Cardiac muscle cell (in vitro differentiated cells and primary cell): ENCODE measurements at regions not wholly inside any gene's neighbourhood (a gene's known extent, or its start where the extent isn't known, plus 50 kb on each side); places are given as distances from the start of the nearest gene placed in this dataset.

Experiments used
- DNase-seq, 2 donors: peaks; one replicate each; pipeline versions ENCODE4 v3.0.0 to v3.0.0-alpha.2; 2010 to 2017; ENCODE audit warnings: low read depth in 1 of 2, low spot score in 1 of 2
- H3K27ac ChIP-seq: fragments of 200-600 bp; sonication (generic); 2 replicates; pipeline ENCODE4 v1.5.1; 2016
- H3K27me3 ChIP-seq: fragments of 200-600 bp; sonication (generic); 2 replicates; pipeline ENCODE4 v1.6.0; 2016; ENCODE audit warnings: control low read depth
- H3K36me3 ChIP-seq: fragments of 200-600 bp; sonication (generic); 2 replicates; pipeline ENCODE4 v1.5.1; 2016; ENCODE audit warnings: control low read depth
- H3K4me1 ChIP-seq: fragments of 200-600 bp; sonication (generic); 2 replicates; pipeline ENCODE4 v1.8.1; 2017; ENCODE audit warnings: low read depth, mild to moderate bottlenecking, mixed run types
- H3K4me3 ChIP-seq: fragments of 200-600 bp; sonication (generic); 2 replicates; pipeline ENCODE4 v1.5.1; 2016; ENCODE audit warnings: mild to moderate bottlenecking
- H3K9me3 ChIP-seq: fragments of 200-600 bp; sonication (generic); 2 replicates; pipeline ENCODE4 v1.5.1; 2017; ENCODE audit warnings: low read depth, mild to moderate bottlenecking, control low read depth
- TF ChIP-seq, protein P1 (sequence below): IDR thresholded peaks from 2 replicates; pipeline ENCODE4 v1.5.1; 2012; ENCODE audit warnings: low read depth, mild to moderate bottlenecking, low read length

GRCh38 chr12:91948504-91948903 is 197.1 kb downstream of the BTG1 start:
- H3K36me3 ChIP-seq: no peaks in the 10 kb centered on the region
- H3K27me3 ChIP-seq: no peaks in the 10 kb centered on the region
- TF ChIP-seq, protein P1, sequence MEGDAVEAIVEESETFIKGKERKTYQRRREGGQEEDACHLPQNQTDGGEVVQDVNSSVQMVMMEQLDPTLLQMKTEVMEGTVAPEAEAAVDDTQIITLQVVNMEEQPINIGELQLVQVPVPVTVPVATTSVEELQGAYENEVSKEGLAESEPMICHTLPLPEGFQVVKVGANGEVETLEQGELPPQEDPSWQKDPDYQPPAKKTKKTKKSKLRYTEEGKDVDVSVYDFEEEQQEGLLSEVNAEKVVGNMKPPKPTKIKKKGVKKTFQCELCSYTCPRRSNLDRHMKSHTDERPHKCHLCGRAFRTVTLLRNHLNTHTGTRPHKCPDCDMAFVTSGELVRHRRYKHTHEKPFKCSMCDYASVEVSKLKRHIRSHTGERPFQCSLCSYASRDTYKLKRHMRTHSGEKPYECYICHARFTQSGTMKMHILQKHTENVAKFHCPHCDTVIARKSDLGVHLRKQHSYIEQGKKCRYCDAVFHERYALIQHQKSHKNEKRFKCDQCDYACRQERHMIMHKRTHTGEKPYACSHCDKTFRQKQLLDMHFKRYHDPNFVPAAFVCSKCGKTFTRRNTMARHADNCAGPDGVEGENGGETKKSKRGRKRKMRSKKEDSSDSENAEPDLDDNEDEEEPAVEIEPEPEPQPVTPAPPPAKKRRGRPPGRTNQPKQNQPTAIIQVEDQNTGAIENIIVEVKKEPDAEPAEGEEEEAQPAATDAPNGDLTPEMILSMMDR: no peak
- no peak overlapping the region for H3K27ac ChIP-seq
- H3K9me3 ChIP-seq: no peaks in the 10 kb centered on the region
- no peaks in the 10 kb centered on the region for H3K4me1 ChIP-seq
- H3K4me3 ChIP-seq: no peak overlapping the region
- DNase-seq: no peak

DNA sequence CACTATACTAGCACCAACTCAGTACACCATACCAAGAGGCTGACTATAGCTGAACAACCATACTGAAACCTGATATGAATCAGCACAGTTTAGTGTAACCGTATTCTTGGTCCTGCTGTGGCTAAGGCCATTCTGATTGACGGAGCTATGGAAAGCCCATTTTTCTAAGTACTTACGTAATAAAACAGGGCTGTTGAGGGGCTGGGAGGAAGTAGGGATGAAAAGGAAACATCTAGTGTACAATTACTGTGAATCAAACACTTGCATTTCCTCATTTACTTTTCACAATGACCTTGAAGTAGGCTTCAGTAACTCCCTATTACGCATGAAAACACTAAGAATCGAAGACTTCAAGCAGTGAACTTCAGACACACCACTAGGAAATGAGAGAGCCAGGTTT is 198.2 kb downstream of the BTG1 start:
- Histone ChIP-seq H3K4me1 (peaks cover 3% of the 10 kb centered on the region), H3K4me3 (no peak overlapping the region), H3K36me3 (no peaks in the 10 kb centered on the region), H3K27me3 (no peaks in the 10 kb centered on the region), H3K9me3 (no peaks in the 10 kb centered on the region), H3K27ac (no peak overlapping the region)
- DNase-seq: no peak
- TF ChIP-seq, protein P1: no peak

GRCh38 chr12:91944637-91945036 is 201.0 kb downstream of the BTG1 start:
- no peak overlapping the region for H3K27ac ChIP-seq
- H3K27me3 ChIP-seq: no peaks in the 10 kb centered on the region
- no peak overlapping the region for H3K4me3 ChIP-seq
- H3K4me1 ChIP-seq: peaks cover 8% of the 10 kb centered on the region
- TF ChIP-seq, protein P1: no peak
- H3K9me3 ChIP-seq: no peaks in the 10 kb centered on the region
- no peak for DNase-seq
- no peaks in the 10 kb centered on the region for H3K36me3 ChIP-seq

- Histone ChIP-seq H3K9me3 (no peaks in the 10 kb centered on the region), H3K27me3 (no peaks in the 10 kb centered on the region), H3K4me1 (peaks cover 8% of the 10 kb centered on the region), H3K4me3 (no peak overlapping the region), H3K27ac (no peak overlapping the region), H3K36me3 (no peaks in the 10 kb centered on the region)
- DNase-seq: no peak
- TF ChIP-seq, protein P1: no peak
These were observed 204.6 kb downstream of the BTG1 start for GRCh38 chr12:91940826-91941570.

- Histone ChIP-seq H3K27ac (no peak overlapping the region), H3K4me3 (no peak overlapping the region), H3K4me1 (peaks cover 8% of the 10 kb centered on the region), H3K27me3 (no peaks in the 10 kb centered on the region), H3K9me3 (no peaks in the 10 kb centered on the region), H3K36me3 (no peaks in the 10 kb centered on the region)
- TF ChIP-seq, protein P1: no peak
- no peak for DNase-seq
These were observed 205.3 kb downstream of the BTG1 start for GRCh38 chr12:91940322-91940721.
